Hematopoietic multipotent progenitor cell treated with erythropoietin and hydrocortisone succinate and interleukin-3 and kit ligand, for 6 days (in vitro differentiated cells): ENCODE measurements at regions not wholly inside any gene's neighbourhood (a gene's known extent, or its start where the extent isn't known, plus 50 kb on each side); places are given as distances from the start of the nearest gene placed in this dataset.

Experiments used
- DNase-seq: peaks from one replicate; pipeline ENCODE4 v3.0.0-alpha.2; 2015

DNA sequence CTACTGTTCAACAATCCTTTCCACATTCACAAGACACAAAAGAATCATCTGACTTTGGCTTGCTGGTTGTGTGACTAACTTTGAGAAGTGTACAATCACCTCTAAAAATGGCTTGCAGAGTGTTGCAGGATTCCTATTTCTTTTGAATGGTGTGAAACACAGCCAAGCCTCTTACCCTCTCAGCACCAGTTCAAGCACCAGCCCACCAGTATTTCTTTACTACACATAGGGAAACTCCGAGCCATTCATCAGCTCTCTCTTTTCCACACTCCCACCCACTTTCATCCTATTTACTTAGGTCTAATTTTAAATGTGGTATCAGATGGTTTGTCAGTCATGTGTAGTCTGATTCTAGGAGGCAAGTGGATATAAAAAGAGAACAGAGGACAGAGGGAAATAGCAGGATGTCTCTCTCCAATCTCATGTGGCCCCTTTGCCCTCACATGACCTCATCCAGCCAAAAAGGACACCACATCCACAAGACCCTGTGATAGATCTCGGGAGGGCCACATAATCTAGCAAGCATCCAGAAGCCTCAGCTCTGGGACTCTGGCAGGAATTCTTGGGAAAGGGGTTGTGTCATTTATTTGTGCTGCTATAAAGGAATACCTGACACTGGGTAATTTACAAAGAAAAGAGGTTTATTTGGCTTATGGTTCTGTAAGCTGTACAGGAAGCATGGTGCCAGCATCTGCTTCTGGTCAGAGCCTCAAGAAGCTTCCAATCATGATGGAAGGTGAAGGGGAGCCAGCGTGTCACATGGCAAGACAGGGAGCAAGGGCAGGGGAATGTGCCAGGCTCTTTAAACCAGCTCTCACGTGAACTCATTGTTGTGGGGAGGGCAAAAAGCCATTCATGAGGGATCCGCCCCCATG, 66.8 kb upstream of the NEBL start:
- DNase-seq, result no peak

GRCh38 chr10:20963056-20963455, 65.9 kb upstream of the NEBL start:
- DNase-seq, result no peak

- DNase-seq, result no peak
Measured at GRCh38 chr10:20962165-20962564, 65.1 kb upstream of the NEBL start.

DNA sequence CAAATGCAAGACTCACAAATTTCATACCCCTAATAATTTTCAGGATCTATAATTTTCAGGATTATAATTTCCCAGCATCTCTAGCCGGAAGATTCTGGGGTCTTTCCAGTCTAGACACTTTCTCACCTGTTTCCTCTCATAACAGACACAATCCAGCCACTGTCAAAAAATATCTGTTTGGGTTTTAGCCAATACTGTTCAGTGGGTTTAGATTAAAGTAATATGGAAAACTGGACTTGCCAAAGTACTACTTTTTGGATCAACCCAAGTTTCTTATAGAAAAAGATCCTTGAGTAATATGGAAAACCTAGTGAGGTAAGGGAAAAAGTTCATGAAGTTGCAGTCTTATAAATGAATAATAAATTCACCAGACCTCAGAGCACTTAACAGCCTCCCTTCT, 62.1 kb upstream of the NEBL start:
- DNase-seq, result no peak

- no peak for DNase-seq
Measured at GRCh38 chr10:20958764-20959163, 61.7 kb upstream of the NEBL start.

DNA sequence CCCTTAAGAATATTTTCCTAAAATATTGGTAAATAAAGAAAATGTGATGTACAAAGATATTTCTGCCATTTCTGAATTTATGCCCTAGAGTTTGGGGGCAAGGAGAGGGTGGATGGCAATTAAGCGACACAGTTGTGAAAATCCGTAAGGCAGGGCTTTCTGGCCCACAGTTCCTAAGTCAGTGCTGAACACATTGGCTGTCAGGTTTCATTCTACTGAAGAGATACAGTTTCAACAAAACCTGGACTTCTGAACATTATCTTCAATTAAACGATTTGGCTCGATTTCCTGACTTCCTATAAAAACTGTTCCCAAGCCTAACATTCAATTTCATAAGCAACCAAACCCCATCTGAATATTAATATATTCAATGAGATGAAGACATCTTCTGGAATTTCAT, 61.1 kb upstream of the NEBL start:
- DNase-seq, result no peak

- DNase-seq, result no peak
Measured at GRCh38 chr10:20957744-20958143, 60.6 kb upstream of the NEBL start.

DNA sequence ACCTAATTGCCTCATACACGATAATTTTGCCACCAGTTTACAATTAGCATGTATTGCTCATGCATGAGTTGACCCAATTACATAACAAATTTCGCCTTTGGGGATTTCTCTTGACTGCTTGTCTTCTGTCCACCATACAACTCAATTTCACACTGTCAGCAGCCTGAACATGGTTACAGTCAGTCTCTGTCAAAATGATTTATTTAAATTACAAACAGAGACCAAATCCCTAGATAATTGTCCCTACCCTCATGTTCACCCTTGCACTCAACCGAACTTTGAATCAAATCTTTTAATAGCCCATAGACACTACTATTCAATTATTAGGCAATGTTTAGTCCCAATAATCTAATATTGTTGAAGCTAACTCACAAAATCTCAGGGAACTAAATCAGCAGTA, 59.7 kb upstream of the NEBL start:
- no peak for DNase-seq

GRCh38 chr10:20955355-20955893, 58.3 kb upstream of the NEBL start:
- DNase-seq, result no peak

- no peak for DNase-seq
Measured at GRCh38 chr10:20954519-20954918, 57.4 kb upstream of the NEBL start.

- DNase-seq, result no peak
Measured at GRCh38 chr10:20953120-20953519, 56.0 kb upstream of the NEBL start.

GRCh38 chr10:20949967-20950366, 52.9 kb upstream of the NEBL start:
- DNase-seq, result no peak

GRCh38 chr10:20948686-20949327, 51.7 kb upstream of the NEBL start:
- no peak for DNase-seq
